Activated CD4-positive, alpha-beta T cell treated with anti-CD3 and anti-CD28 coated beads, Interleukin-2, Interleukin-6, amounts not matched to agents 100 ng/mL and 50 ng/mL, durations not matched to agents 16 hours and 8 hours (primary cell): ENCODE measurements at regions not wholly inside any gene's neighbourhood (a gene's known extent, or its start where the extent isn't known, plus 50 kb on each side); places are given as distances from the start of the nearest gene placed in this dataset.
A peak's percentile ranks its signal among the peaks of the same experiment; 100 is the strongest.

Experiments used
- DNase-seq: peaks from one replicate; pipeline ENCODE4 v3.0.0-alpha.2; 2020

DNA sequence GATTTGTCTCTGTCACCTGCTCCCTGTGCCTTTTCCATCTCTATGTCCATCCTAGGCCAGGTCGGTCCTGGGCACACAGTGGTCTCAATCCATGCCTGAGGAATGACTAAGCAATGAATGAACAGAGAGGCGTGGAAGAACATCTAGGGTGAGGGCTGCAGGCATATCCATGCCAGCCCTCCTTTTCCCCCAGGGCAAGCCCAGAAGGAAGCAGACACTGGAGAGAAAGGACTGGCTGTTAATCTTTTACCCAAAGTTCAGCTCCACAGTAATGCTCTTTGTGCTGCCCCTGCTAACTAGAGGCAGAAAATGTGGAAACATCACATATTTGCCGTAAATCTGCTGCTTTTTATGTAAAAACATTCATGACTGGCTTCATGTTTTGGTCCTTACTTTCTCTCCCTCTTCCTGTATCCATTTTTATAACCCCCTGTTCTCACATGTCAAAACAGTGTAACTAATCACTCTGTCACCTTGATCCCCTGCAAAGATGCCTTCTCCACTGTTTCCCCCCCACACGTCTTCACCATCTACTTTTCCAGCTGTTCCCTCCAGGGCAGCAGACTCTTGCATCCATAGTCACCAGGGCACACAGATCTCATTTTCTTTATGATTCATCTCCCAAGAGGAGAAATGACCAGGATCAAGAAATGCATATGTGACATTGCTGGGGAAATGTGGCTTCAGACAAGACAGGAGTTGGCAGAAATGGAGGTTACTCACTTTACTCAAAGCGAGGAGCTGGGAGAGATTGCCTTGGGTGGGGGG, 166.4 kb upstream of the PROX1 start:
- no peak for DNase-seq

DNA sequence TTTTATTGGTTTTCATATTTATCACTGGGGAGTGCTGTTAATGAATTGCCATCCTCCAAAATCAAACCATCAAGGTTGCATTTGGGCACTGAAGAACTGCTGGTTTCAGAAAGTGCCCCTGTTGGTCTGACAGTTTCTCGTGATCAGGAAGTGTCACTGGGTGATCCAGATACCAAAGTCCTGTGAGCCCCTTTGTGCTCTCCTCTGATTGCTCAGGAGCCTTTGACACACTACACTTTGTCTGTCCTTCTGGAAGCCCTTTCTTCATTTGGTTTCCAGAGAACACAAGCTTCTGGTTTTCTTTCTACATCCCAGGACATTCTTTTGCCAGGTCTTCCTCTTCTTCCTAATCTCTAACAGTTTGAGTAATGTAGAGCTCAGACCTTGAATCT, 165.8 kb upstream of the PROX1 start:
- DNase-seq: no peak

DNA sequence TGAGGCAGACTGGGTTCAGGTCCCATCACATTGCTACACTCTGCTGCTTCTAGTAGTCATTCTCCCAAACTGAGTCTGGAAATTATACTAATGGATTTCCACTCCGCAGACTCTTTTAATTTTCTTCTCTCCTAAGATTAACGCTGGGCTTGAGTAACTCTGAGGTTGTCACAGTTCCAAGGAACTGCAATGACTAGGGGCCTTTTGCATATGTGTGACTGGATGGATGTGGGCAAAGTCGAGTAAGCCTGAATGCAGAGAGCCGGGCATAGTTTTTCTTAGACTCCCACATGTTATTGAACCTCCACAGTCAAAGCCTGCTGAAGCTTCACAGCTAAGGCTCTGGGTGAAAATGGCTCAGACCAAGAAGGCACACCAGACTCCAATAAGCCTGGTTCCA, 160.9 kb upstream of the PROX1 start:
- no peak for DNase-seq

DNA sequence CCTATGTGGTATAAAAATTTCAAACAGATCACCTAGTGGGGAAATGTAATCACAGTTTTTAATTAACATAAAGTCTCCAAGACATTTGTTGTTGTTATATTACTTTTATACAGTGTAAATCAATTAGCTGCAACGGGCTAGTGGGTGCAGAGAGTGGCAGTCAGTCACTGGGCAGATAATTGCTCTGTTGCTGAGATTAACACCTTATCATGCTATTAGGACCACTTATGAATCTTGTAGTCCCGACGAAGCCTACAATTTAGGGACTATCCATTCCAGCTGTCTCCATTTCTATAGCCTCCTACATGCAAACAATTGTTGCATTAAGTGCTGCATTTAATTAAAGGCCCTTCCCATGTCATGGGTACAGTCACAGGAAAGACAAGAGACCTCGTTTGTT, 158.9 kb upstream of the PROX1 start:
- DNase-seq: no peak

DNA sequence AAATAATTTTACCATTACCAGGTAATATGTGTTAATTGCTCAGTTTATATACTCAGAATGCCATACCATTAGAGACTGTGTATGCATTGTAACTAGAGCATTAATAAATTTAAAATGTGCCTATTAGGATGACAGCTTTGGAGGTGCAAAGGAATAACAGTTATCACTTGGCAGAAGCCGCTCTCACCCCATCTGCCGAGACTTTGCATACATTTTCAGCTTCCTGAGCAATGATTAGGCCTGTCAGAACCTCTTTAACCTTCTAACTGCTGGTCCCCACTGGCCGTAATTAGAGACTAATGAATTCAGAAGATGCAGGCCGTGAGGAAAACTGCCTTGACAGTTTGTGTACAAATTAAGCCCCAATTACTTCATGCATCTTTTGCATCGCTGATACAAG, 158.0 kb upstream of the PROX1 start:
- no peak for DNase-seq

DNA sequence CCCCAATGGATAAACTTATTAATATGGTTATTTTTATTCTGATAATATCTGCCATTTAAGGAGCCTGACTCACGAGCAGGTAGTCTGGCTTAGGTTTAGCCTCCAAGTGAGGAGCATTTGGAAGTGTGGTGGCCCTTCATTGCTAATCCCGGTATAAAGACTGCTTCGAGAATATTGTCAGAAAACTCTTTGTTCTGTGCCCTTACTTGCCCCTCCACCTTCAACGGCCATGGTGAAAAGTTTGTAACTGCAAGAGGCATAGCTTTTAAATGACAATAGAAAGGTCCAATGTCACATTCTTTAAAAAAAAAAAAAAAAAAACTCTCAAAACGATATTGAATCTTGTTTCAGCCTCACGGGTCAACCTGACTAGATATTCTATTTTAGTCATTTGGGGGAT, 157.4 kb upstream of the PROX1 start:
- no peak for DNase-seq

DNA sequence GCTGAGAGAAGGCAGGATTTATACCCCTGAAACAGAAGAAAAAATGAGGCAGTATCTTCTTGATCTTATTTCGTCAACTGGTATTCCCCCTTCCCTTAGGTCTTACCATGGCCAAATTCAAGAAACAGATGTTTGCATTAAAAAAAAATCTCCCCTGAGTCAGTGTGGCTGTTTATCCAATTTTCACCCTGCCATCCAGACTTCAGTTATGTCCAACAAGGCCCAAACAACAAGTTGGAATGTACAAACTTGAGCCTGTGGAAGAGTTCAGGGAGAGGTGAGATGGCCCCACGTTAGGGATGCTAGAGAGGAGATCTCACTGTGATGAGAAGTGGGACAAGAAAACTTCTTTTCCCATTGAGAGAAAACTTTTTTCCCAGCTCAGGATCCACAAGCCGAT, 147.2 kb upstream of the PROX1 start:
- no peak for DNase-seq

DNA sequence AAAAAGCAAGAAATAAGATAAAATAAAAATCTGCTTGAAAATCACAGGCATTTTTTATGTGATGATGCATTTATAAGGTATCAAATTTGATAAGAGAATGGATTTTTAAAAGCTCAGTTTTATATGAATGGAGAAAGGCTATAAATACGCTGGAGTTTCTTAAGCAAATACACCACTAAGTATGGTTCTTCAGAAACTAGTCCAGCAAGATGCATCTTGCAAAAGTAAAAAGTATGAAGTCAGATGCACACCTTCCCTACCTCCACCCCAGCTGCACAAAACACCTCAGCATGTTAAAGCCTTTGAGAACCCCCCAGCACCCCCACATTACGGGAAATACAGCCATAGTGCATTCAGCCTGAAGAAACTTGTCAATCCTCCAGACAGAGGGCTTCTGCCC, 143.1 kb upstream of the PROX1 start:
- DNase-seq: no peak

DNA sequence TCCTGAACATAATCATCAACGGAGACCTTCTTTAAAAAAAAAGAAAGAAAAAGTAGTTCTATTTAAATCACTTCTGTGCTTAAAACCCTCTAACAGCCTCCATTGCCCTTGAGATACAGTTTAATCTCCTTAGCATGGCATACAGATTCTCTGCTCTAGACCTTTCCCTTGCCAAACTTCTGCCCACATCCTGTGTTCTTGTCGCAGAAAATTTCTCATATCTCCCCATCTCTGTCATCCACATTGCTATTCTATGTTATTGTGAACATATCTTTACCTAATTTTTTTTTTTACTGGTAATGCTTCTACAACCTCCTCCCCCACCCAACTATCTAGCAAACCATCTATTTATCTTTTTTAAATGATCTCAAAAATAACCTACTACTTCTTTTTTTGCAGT, 135.7 kb upstream of the PROX1 start:
- DNase-seq: peak; percentile 1

DNA sequence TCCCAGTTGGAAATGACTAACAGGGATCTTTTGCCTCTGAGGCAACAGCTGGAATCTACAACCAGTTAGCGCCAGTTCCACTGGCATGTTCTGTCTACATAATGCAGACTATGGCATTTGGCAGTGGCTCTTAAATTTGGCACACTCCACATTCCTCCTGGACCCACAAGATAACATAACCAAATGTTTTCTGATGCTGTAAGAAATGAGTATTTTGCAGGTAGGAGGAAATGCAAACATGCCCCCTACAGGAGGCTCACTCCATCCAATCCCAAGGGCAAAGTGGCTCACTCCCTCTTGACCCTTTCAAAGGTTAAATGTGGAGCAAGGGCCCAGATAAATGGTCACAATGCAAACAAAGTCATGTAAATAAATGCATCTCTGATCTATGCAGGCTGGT, 129.2 kb upstream of the PROX1 start:
- DNase-seq: no peak

DNA sequence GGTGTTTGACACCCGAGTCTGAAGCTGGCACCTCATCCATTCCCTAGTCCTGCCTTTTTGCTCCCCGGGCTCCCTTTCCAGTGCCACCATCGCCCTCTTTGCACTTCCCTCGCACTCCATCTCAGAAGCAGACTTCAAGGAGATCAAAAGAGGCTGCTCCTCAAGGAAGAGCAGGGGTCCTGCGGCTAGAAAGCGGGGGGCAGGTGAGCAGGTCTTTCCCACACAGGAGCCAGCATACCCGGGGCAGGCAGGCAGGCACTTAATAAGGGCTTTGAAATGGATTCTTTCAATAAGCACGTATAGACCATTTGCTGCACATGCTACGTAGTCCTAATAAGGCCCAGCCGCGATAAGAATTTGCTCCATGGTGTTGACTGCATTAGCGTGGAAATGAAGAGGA, 125.9 kb upstream of the PROX1 start:
- no peak for DNase-seq

DNA sequence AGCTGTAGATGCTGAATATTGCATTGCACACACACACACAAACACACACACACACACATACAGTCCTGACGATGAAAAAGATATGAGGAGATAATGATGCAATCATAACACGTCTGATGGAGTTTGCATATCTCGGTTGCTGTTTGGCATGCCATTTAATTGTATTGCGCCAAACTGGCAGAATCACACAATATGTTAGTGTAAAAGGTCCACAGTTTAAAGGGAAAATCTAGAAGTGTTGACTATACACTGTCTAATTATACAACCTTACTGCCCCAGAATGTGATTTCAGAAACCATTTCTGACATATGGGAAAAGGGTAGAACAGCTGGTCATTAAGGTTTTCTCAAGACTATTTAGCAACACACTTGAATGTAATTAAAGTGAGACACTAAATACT, 123.7 kb upstream of the PROX1 start:
- DNase-seq: no peak

DNA sequence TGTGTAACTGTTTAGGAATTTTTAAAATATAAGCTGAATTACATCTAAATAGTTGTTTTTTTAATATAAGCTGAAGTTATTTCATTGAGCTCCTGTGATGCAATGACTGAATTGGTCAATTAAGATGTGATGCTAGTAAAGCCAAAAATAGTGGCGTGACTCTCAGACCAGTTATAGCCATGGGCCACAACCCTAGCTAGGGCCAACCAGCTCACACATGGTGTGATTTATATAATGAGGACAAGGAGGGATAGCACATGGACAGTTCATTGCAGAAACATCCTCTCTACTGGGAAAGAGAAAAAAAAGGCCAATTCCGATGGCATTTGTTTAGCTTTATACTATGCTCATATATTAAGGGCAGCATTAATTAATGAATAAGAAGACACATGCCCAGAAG, 119.3 kb upstream of the PROX1 start:
- DNase-seq: no peak

DNA sequence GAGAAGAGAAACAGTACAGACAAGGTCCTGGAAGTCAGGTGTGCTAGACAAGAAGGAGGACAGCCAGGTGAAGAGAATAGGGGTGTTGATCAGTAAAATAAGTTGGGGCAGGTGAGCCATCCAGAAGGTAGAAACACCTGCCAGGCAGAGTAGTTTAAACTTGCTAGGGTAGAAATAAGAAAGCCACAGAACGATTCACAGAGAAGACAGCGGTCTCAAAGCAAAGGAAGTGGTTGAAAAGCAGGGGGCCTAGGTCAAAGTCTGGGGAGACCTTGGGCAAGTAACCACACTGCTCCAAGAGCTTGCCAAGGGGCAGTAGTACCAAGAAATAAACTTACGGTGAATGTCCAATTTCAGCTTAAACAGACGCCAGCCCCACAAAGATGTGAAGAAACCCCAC, 116.6 kb upstream of the PROX1 start:
- no peak for DNase-seq

DNA sequence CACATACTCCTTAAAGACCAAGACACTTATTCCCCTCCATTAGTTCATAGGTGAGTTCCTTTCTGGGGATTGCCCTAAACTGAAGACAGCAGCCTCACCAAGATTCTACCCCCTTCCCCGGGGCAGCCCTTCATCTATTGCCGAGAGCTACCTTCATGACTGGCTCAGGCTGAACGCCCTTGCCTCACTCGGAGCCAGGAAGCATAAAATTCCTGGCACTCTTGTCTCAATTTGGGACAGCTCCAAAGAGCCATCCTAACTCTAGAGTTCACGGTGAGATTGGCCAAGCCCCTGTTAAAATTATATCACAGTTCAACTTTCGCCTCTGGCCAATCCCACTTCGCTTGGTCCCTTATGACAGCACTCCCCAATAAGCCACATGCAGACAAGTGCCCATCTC, 113.0 kb upstream of the PROX1 start:
- DNase-seq: no peak

DNA sequence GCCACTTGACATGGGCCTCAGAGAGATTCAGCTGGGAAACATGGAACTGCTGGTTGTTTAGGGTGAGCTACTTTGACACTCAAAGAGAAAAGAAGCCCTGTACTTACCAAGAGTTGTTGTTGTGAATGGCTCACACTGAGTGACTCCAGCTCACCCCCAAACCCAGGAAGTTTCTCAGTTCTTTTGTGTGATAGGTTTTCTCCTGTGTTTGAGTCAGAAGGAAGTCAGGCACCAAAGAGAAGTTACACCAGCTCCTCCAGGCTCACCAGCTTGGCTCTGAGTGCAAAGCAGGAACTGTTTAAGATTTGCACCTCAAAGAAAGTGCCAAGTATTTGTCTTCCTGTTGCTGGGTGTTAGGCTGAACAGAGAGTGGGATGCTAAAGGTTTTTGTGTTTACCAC, 111.2 kb upstream of the PROX1 start:
- DNase-seq: no peak

DNA sequence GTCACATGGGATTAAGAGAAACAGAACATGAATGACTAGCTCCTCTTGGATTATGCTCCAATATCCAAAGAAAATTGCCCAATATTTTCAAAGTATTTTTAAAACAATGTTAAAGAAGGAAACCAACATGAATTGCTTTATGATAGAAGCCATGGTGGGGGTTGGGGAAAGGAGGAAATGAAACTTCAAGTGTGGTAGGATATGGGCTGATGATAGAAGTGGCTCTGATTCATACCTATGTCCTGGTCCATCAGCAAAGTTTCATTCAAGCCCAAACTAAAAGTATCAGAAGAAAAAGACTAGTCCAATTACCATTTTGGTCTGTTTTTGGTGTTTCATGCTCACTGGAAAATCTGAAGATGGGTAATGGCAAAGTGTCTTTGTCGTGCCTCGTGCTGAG, 104.2 kb upstream of the PROX1 start:
- no peak for DNase-seq

DNA sequence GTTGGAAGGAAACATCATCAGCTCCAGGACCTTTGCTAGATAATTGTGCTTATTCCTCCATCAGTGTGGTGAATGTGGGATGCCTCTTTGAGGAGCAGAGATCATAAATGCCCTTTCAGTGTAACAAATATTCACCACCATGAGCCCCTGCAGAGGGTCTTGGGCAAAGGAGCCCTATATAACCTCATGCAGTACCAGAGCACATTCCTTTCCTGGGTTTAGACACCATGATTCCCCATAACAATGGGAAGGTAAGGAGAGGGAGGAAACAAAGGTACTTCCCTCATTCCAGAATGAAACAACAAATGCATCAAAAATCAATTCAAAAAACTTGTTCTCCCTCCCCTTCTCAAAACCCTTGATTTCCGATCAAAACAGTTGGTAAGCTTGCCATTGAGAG, 103.4 kb upstream of the PROX1 start:
- DNase-seq: no peak

DNA sequence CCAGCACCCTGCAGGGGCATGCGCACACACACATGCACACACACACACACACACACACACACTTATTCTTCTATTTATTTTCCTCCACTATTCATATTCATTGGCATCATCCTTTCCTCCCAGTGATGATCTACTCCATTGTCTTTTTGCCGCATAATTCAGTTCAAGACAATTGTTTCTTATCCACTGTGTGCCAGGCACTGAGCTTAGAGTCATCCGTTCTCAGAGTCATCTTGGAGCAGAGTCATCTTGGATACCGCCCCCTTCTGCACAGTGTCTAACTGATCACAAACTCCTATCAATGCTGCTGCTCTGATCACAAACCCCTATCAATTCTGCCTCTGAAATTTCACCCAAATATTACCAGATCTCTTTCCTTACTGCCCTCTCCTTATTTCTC, 102.8 kb upstream of the PROX1 start:
- DNase-seq: no peak

DNA sequence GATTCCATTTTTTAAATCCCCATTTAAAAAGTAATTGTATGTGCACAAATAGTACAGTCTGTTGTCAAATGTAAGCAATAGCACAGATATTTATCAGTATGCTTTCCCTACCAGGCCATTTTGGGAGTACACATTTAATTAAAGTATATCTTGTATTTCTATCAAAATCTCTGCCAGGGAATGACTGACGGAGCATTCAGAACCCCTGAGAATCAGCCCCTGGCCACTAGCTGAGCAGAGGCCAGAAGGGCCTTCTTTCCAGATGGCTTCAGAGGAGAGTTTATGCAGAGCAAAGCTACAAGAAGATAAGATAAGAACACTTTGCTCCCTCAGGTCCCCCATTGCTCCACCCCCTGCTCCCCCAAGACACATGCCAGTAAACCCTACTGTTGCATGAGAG, 99.9 kb upstream of the PROX1 start:
- DNase-seq: no peak

DNA sequence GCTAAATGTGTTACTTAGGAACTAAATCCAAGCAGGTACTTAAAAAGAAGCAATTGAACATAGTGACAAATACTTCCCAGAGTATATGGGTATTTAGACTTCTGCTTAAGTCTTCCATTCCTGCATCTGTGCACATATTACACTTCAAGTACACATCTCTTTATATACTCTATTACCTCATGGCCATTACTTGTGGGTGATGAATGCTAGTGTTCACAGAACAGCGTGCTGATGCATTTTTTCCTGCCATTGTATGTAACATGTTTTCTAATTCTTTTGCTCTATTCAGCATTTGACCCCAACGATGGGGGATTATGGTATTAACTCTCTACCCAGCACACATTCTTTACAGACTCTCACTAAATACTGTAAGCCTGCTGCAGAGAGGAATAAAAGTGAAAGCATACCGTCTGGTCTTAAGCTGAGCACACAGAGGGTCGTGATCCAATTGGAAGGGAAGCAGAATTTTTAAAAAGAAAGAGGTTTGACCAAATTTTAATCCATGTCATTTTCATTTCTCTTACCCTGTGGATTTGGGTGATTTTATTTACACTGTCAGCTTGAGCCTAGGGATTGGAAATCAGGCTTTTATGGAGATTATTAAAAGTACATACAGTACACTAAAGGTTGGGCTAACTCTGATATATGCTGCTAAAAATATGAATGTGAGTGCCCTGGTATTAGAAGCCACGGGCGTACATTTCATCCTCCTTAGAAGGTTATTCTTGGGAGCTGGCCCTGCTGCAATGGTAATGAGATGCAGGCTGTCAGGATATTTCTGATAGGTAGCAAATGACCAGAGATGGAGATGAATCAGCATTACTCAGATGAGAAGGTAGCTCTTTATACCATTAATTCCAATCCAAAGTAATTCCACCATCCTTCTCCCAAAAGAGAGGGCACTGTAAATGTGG, 95.5 kb upstream of the PROX1 start:
- no peak for DNase-seq

DNA sequence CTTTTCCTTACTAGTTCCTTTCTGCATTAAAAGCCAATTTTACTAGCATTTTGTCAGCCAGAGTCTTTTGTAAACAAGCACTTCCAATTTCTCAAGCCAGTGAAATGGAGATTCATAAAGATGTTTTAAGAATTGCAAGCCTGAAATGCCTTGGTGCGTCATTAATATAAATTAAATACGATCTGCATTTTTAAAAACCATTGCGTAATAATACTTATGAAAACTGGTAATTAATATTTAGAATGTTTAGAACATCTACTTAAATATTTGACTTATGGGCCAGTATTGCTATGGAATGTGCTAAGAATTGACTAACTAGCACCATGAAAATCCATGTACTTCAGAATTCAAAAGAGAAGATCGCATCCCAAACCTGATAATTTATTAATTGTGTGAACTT, 89.1 kb upstream of the PROX1 start:
- no peak for DNase-seq

DNA sequence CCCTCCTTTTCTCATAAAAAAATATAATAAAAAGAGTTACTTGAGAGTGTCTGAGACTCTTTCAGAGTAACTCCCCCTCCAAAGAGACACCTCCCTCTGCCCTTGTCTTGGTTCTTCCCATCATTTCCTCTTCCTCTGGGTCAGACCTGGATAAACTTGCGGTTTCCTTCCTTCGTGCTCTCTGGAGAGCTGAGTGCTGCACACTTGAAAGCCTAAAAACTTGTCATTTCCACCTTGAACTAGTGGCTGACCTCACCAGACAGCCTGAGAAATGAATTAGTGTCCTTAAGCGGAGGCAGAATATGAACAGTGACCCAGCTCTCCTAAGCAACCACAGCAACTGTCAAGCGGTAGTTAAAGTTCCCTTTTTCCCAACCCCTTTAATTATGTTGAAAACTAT, 88.4 kb upstream of the PROX1 start:
- no peak for DNase-seq

DNA sequence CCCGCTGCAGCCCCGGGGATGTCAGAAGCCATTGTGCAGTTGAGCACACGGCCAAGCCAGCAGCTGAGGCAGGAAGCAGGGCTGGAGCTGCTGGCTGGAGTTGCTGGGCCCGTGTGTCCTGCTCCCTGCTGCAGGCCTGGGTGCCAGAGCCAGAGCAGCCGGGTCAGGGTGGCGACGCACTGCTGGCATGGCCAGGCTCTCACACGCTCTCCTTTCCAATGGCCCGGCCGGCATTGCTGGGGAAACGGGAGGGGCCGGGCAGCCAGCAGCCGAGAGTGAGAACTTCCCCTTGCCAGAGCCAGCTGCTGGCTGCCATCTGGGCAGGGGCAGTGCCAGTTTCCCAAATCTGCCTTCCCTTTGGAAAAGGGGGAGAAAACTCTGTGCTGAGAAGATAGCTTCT, 82.4 kb upstream of the PROX1 start:
- no peak for DNase-seq

DNA sequence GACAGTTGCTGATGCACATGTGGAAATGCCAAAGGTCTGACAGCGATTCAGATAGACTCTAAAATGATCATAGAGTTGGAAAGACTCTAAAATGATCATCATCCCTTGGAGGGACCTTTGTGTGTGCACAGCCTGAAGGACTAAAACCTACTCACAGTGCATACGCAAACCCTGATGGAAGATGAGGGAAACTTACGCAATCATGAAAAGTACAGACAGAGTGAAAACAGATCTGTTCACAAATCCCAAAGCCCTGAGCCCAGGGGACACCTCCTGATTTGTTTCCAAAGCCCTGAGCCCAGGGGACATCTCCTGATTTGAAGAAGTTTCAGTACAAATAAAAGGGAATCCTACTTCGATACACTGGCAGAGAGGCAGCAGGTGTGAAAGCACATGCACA, 79.3 kb upstream of the PROX1 start:
- DNase-seq: no peak
